Body of pancreas (tissue), 4 donors: ENCODE measurements at regions not wholly inside any gene's neighbourhood (a gene's known extent, or its start where the extent isn't known, plus 50 kb on each side); places are given as distances from the start of the nearest gene placed in this dataset.

Experiments used
- ATAC-seq: fragments of 150-250 bp; one replicate; pipeline ENCODE4 v1.9.1; 2016
- DNase-seq, 4 donors: peaks; one replicate each; pipeline ENCODE4 v3.0.0-alpha.2; 2019
- H3K27ac ChIP-seq, 4 donors: fragments of 200-600 bp; sonication (generic); 1 replicate in 3 of 4; 2 replicates in 1 of 4; pipeline versions ENCODE4 v1.5.1 to v1.6.1; 2016 to 2019; ENCODE audit warnings: mild to moderate bottlenecking in 1 of 4, mixed read lengths in 1 of 4, moderate library complexity in 1 of 4
- H3K27me3 ChIP-seq, 2 donors: fragments of 200-600 bp; sonication (generic); one replicate each; pipeline ENCODE4 v1.6.0; 2016; ENCODE audit warnings: mild to moderate bottlenecking in 1 of 2
- H3K36me3 ChIP-seq, 2 donors: fragments of 200-600 bp; sonication (generic); replicated peaks in 1 of 2; 2 replicates each; pipeline ENCODE4 v1.5.1; 2016; ENCODE audit warnings: low read depth in 2 of 2; ENCODE audit not compliant: insufficient read depth in 1 of 2
- H3K4me1 ChIP-seq: fragments of 200-600 bp; sonication (generic); one replicate; pipeline ENCODE4 v1.6.0; 2016
- H3K4me3 ChIP-seq, 2 donors: fragments of 200-600 bp; sonication (generic); 1 replicate in 1 of 2; 2 replicates in 1 of 2; pipeline ENCODE4 v1.5.1; 2016 to 2019
- H3K9me3 ChIP-seq, 3 donors: fragments of 200-600 bp; sonication (generic); 1 replicate in 2 of 3; 2 replicates in 1 of 3; pipeline ENCODE4 v1.5.1; 2016
- POLR2A ChIP-seq, 3 donors: fragments of 450-650 bp; IDR thresholded peaks; one replicate each; pipeline ENCODE4 v1.6.1; 2016; ENCODE audit warnings: antibody characterized with exemption in 3 of 3, mild to moderate bottlenecking in 2 of 3
- WGBS, 2 donors: methylation state at CpG; one replicate each; pipeline ENCODE4 v1.1.5; 2017; 5-methylcytosine and 5-hydroxymethylcytosine counted together
- intact Hi-C: fragments of 100-400 bp; cut with DNase I; formaldehyde crosslinking; loops from one replicate; pipeline ENCODE4 v1.15.1; 2023
- TF ChIP-seq, protein P1 (sequence below), 7 experiments: fragments of 450-650 bp in 4 of 7; fragments of 200-600 bp in 3 of 7; sonication (generic) in 3 of 7; IDR thresholded peaks; one replicate each; pipeline ENCODE4 v1.5.1; 2016 to 2019; ENCODE audit warnings: antibody characterized with exemption in 7 of 7

DNA sequence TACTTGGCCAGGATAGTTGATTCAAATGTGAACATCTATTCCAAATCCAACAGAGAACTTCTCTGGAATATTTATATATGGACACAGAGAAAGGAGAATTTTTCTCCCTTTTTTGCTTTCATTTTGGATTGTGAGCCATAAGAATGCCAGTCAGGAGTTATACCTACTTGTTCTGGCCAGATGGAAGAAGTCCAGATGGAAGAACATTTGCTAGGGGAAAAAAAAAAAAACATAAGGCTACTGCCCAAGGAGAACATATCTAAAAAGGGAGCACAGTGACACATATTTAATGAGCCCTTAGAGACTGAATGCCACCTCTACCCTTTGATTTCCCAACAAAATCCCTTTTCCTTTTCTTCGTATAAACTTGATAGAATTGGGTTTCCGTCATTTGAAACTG, 61.7 kb upstream of the PPP2R2B start:
- WGBS, 2 donors: 84 to 89% methylated on average over 2 of the region's 2 CpGs
- TF ChIP-seq, protein P1, sequence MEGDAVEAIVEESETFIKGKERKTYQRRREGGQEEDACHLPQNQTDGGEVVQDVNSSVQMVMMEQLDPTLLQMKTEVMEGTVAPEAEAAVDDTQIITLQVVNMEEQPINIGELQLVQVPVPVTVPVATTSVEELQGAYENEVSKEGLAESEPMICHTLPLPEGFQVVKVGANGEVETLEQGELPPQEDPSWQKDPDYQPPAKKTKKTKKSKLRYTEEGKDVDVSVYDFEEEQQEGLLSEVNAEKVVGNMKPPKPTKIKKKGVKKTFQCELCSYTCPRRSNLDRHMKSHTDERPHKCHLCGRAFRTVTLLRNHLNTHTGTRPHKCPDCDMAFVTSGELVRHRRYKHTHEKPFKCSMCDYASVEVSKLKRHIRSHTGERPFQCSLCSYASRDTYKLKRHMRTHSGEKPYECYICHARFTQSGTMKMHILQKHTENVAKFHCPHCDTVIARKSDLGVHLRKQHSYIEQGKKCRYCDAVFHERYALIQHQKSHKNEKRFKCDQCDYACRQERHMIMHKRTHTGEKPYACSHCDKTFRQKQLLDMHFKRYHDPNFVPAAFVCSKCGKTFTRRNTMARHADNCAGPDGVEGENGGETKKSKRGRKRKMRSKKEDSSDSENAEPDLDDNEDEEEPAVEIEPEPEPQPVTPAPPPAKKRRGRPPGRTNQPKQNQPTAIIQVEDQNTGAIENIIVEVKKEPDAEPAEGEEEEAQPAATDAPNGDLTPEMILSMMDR (IDR thresholded peaks at IDR 0.05): no peak
- no peak for TF ChIP-seq POLR2A (IDR thresholded peaks at IDR 0.05)
- H3K36me3 ChIP-seq: no peaks in the 10 kb centered on the region
- ATAC-seq: no peak
- peaks cover 12% of the 10 kb centered on the region for H3K4me1 ChIP-seq
- no peaks in the 10 kb centered on the region for H3K9me3 ChIP-seq
- H3K4me3 ChIP-seq: no peak overlapping the region
- DNase-seq: no peak
- H3K27ac ChIP-seq: no peak overlapping the region
- intact Hi-C loops: no loop called here
- no peaks in the 10 kb centered on the region for H3K27me3 ChIP-seq

DNA sequence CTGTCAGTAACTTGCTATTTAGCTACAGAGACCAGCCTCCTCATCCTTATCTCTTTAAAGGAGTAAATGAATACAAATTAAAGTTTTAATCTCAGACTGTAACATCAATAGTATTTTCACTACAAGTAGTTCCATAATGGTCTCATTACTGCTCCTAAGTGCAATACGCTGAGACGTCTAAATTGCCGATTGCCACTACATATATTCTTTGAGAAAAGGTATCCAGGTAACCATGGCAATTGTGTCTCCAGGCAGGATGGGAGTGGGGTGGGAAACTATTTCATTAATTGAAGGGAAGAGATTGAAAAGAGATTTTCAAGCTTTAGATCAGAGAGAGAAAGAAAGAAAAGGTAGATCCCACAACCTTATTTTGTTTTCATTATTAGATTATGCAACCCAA, 65.5 kb upstream of the PPP2R2B start:
- intact Hi-C loops: no loop called here
- H3K4me1 ChIP-seq: peaks cover 30% of the 10 kb centered on the region
- TF ChIP-seq, protein P1 (IDR thresholded peaks at IDR 0.05): no peak
- no peak for TF ChIP-seq POLR2A (IDR thresholded peaks at IDR 0.05)
- no peak overlapping the region for H3K27ac ChIP-seq
- H3K4me3 ChIP-seq: no peak overlapping the region
- H3K9me3 ChIP-seq: no peaks in the 10 kb centered on the region
- DNase-seq: no peak
- ATAC-seq: no peak
- no peaks in the 10 kb centered on the region for H3K36me3 ChIP-seq
- 90 to 97% methylated on average over 3 of the region's 3 CpGs for WGBS, 2 donors
- no peaks in the 10 kb centered on the region for H3K27me3 ChIP-seq

DNA sequence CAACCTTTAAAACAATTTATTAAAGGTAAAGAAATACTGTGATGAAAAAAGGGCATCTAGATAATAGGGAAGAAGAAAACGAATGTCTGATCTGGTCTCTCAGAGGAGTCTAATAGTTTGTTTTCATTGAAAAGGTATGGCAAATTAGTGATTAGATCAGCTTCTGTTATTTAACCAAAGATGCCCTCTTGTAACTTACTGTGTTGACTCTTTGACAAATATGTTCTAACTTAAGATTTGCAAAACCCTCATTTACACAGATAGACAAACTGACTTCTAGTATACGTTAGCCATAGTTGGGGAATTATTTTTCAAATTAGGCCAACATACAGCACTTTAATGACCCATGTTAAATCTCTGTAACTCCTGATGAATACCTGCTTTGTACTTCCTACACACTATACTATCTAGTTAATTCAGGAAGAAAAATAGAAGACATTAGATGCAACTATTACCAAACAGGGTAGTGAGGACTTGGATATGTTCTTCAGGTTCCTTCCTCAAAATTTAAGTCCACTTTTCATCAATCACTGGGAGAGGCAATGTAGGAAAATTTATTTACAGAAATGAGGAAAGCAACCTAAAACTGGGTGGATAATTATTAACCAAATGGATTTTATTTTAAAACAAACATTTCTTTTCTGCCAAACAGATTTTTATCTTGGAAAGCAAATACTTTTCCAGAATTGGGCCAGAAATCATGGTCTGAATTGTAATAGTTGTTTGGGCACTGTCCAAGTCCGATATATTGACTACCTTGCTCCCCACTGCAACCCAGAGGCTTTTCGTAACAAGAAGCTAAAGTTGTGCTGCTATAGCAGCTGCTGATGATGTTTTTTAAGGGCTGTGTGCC, 66.4 kb upstream of the PPP2R2B start:
- Histone ChIP-seq H3K9me3 (no peaks in the 10 kb centered on the region), H3K4me3 (no peak overlapping the region), H3K36me3 (no peaks in the 10 kb centered on the region), H3K27me3 (no peaks in the 10 kb centered on the region), H3K4me1 (peaks cover 30% of the 10 kb centered on the region), H3K27ac (no peak overlapping the region)
- 9 to 17% methylated on average over 4 of the region's 4 CpGs for WGBS, 2 donors
- DNase-seq (peak in 2 of 4 donors; percentile 7 to 21), ATAC-seq (peak; percentile 58)
- TF ChIP-seq POLR2A (IDR thresholded peaks at IDR 0.05): no peak
- TF ChIP-seq, protein P1 (IDR thresholded peaks at IDR 0.05): no peak
- intact Hi-C loops: no loop called here

DNA sequence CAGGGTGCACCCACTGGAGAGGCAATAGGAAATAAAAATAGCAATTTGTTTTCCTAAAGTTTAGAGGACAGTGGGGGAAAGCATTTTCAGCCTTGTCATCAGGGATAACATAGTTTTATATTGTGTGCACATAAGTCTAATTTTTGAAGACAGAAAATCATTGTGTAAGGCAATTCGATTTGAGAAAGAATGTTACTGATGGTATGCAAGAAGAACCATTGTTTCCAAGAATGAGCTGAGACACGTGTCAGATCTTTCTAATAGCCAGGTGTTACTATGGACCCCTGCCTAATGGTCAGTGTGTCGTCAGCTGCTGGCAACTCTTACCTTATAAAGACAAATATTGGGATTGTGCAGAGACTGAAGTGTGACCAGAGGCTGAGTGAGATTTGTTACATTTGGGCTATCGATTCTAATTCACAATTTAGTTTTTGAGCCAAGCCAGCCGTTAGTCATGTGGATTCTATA, 67.1 kb upstream of the PPP2R2B start:
- peak in 2 of 4 donors; percentile 30 to 48 for DNase-seq
- ATAC-seq: peak; percentile 52

More for the DNA sequence above, 67.1 kb upstream of the PPP2R2B start:
- TF ChIP-seq, protein P1 (IDR thresholded peaks at IDR 0.05): no peak
- TF ChIP-seq POLR2A (IDR thresholded peaks at IDR 0.05): no peak
- intact Hi-C loops: no loop called here
- Histone ChIP-seq H3K27ac (no peak overlapping the region), H3K9me3 (no peaks in the 10 kb centered on the region), H3K27me3 (no peaks in the 10 kb centered on the region), H3K36me3 (no peaks in the 10 kb centered on the region), H3K4me3 (no peak overlapping the region), H3K4me1 (peaks cover 30% of the 10 kb centered on the region)
- WGBS, 2 donors: 15 to 19% methylated on average over 5 of the region's 5 CpGs
